GM18508 (cell line): ENCODE measurements at regions not wholly inside any gene's neighbourhood (a gene's known extent, or its start where the extent isn't known, plus 50 kb on each side); places are given as distances from the start of the nearest gene placed in this dataset.
"Not testable (repeated sequence)": the region's sequence is repeated elsewhere in the genome, so short reads cannot be mapped to it uniquely, and the experiment has no call there.

Source experiments
- ATAC-seq: cut with Tn5 transposase; IDR thresholded peaks from one replicate; pipeline ENCODE4 v1.9.1; 2021; ENCODE audit warnings: moderate number of reproducible peaks; ENCODE audit not compliant: insufficient read depth, unreplicated experiment

- no peak for ATAC-seq
Observed at GRCh38 chr21:27369978-27370571, 403.2 kb upstream of the ADAMTS5 start.

- ATAC-seq = no peak
Observed at GRCh38 chr21:27369234-27369633, 402.3 kb upstream of the ADAMTS5 start.

- ATAC-seq = no peak
Observed at GRCh38 chr21:27366646-27367235, 399.9 kb upstream of the ADAMTS5 start.

DNA sequence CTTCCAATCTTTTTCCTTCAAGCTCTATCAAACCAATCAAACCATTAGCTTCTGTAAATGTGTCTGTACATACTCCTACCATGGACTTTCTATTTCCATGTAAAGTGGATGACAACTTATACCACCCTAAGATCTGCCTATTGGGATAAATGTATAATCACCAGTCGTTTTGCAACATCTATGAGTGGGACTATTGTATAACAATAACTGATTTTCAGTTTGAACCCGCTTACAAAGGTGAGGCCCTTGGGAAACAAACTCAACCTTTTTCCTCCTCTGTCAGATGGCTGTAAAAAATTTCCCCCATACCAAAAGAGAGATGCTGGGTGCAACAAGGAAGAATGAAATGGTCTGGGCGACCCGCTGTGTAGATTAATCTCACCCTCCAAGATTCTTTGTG, 399.1 kb upstream of the ADAMTS5 start:
- no peak for ATAC-seq

GRCh38 chr21:27365394-27365793, 398.5 kb upstream of the ADAMTS5 start:
- ATAC-seq = no peak

DNA sequence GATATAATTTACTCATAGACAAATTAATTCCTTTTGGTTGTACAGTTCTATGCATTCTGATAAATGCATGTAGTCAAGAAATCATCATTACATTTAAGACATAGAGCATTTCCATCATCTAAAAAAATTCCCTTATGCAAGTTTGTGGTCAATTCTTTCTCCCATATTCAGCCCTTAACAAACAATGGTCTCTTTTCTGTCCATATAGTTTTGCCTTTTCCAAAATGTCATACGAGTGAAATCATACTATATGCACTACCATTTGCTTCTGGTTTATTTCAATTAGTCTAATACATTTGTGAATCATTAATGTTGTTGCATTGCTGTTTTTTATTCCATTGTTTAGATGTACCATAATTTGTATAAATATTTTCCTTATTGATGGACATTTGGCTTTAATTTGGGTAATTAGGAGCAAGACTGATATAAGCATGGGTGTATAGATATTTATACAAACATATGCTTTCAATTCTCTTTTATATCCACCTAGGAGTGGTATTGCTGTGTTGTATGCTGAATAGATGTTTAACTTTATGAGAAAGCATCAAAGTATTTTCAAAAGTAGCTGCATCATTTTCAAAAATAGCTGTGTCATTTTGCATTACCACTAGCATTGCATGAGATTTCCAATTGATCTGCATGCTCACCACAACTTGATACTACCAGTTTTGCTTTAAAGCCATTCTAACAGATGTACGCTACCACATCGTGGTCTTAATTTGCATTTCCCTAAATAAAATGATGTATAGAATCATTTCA, 397.0 kb upstream of the ADAMTS5 start:
- ATAC-seq = no peak

DNA sequence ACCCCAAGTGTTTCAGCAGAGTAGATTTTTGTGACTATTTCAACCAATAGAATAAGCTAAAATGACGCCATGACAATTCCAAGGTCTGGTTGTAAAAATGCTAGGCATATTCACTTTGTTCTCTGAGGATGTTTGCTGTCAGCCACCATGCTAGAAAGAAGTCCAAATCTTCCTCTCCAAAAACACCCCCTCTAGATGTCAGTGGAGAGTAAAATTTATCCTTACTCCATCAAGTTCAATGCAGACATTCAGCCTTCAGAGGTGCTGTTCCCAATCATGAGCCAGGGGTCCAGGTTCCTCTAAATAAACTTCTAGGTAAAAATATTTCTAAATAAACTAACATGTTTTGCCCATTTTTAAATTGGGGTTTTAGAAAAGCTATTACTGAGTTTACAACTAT, 395.4 kb upstream of the ADAMTS5 start:
- no peak for ATAC-seq

GRCh38 chr21:27359141-27359540, 392.3 kb upstream of the ADAMTS5 start:
- no peak for ATAC-seq

DNA sequence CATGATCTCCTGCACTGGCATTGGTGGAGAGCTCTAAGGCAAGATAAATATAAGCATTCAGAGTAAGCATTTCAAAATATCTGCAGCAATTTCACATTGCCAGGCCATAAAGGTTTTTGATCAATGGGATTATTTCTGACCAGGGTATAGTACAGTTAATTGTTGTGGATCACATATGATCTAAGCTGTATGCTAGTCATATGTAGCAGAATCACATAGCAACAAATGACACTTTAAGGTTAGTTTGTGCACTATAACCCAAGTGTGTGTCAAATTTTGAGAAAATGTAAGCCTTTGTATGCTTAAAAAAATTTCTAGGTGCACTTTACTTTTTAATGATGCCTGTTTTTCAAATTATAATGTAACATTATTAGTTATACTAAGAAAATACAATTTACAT, 386.0 kb upstream of the ADAMTS5 start:
- no peak for ATAC-seq

GRCh38 chr21:27346041-27346448, 379.2 kb upstream of the ADAMTS5 start:
- ATAC-seq = no peak

GRCh38 chr21:27339902-27340301, 373.0 kb upstream of the ADAMTS5 start:
- no peak for ATAC-seq

GRCh38 chr21:27338007-27338406, 371.1 kb upstream of the ADAMTS5 start:
- ATAC-seq = not testable (repeated sequence)

- ATAC-seq = no peak
Observed at GRCh38 chr21:27333096-27333495, 366.2 kb upstream of the ADAMTS5 start.

GRCh38 chr21:27329255-27329851, 362.5 kb upstream of the ADAMTS5 start:
- no peak for ATAC-seq

DNA sequence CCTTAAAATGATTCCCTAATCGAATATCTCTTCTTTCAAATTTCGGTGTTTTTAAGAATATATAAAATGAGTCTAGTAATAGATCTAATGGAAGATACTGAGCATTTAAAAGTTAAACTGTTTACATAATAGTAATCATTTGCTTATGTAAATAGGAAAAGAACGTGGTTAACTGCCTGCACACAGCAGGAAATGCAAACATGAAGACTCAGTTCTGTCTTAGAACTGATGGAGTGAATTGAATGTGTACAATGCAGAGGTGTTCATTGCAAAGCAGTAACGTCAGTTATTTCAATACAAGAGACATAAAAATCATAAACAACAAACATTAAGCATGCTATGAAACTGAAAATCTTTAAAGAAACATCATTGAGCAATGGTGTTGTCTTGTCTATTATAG, 359.4 kb upstream of the ADAMTS5 start:
- ATAC-seq = no peak

DNA sequence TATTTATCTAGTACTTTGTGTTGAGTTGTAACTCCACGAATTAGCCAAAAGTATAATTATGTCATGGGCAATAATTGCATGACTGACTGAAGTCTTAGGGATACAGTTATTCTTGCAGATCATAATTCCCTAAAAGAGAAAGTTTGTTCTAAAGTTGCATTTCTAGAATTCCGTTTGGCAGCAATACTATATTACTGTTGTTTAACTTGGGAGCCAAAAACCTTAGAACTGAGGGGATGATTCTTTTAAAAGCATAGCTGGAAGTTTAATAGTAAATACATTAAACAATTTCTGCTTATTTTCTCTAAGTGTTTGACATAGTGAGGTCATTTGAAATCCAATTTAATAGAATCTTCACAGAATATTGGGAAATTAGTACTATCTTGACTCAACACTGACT, 356.4 kb upstream of the ADAMTS5 start:
- no peak for ATAC-seq

DNA sequence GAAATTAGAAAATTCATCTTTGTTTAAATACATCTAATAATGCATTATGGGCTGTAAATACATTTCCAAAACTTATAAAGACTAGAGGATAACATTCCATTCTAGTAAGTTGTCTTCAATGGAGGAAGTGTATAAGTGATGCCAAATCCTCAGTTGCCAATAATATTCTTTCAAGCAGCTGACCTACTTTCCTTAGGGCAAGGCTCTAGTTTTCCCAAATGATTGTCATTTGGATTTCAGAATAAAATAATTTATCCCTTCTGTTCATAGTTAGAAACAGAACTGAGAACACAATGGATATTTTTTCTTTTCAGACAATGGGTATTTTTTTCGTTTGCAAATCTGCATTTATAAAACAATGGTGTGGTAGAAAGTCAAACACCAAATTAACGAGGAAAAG, 354.9 kb upstream of the ADAMTS5 start:
- ATAC-seq = no peak

DNA sequence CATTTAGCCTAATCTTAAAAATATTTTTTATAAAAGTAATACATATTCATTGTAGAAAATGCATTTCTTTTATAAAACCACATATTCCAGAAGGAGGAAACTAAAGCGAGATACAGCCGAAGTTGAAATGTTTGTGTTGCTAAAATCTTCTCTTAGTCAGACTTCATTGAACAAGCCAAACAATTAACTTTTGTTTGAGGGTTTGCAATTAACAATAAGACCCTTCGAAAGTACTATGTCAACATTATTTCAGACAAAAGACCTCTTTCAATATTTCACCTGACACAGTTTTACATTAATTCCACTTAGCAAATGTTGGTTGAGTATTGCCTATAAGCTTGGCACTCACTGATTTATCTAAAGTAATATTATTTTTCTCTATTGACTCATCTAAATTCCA, 354.0 kb upstream of the ADAMTS5 start:
- ATAC-seq = no peak

DNA sequence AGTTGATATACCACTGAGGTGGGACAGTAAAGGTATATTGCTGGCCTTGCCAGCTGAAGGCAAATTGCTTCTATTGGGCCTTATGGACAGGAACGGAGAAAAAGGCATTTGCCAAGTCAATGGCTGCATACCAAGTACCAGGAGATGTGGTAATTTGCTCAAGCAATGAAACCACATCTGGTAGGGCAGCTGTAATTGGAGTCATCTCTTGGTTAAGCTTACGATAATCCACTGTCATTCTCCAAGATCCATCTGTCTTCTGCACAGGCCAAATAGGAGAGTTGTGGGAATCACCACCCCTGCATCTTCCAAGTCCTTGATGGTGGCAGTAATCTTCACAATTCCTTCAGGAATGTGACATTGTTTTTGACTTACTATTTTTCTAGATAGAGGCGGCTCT, 350.7 kb upstream of the ADAMTS5 start:
- not testable (repeated sequence) for ATAC-seq

DNA sequence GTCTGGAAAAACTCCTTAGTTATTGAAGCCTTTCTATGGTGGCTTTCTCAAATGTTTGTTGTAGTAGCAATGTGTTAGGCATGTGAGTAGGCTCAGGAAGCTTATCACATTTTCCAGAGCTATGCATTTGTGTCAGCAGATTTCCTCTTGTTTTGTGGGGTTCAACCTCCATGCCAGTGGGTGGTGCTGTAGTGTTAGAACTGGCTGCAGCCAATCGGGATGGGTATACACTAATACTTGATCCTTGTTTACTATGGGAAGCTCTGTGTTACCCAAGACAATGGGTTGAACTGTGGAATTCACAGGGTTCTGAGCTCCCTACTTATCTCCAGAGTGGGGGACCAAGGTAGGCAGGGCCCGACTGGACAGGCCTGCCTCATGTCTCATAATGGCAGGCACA, 348.5 kb upstream of the ADAMTS5 start:
- no peak for ATAC-seq

DNA sequence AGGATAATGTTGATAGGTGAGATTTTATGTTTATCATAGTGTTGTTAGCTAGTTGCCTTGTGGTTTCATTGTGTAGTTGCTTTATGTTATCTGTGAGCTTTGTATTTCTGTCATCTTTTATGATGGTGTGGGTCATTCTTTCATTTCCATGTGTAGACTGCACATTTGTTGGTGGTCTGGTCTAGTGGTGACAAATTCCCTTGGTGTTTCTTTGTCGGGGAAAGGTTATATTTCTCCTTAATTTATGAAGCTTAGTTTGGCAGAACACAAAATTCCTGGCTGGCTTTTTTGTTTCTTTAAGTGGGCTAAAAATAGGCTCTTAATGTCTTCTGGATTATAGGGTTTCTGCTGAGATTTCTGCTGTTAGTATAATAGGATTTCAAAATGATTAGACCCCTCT, 347.2 kb upstream of the ADAMTS5 start:
- ATAC-seq = no peak
